Ascending aorta (tissue), 2 donors: ENCODE measurements at regions not wholly inside any gene's neighbourhood (a gene's known extent, or its start where the extent isn't known, plus 50 kb on each side); places are given as distances from the start of the nearest gene placed in this dataset.

Experiments used
- DNase-seq, 2 donors: peaks; one replicate each; pipeline ENCODE4 v3.0.0-alpha.2; 2019; ENCODE audit warnings: low spot score in 2 of 2
- H3K27ac ChIP-seq, 2 donors: fragments of 200-600 bp; sonication (generic); one replicate each; pipeline ENCODE4 v1.5.1; 2016 to 2017; ENCODE audit warnings: mild to moderate bottlenecking in 1 of 2
- H3K27me3 ChIP-seq: fragments of 200-600 bp; sonication (generic); one replicate; pipeline ENCODE4 v1.5.1; 2017
- H3K36me3 ChIP-seq, 2 donors: fragments of 200-600 bp; sonication (generic); one replicate each; pipeline ENCODE4 v1.5.1; 2016
- H3K4me1 ChIP-seq, 2 donors: fragments of 200-600 bp; sonication (generic); one replicate each; pipeline ENCODE4 v1.5.1; 2016 to 2017; ENCODE audit warnings: mild to moderate bottlenecking in 1 of 2
- H3K4me3 ChIP-seq, 2 donors: fragments of 200-600 bp; sonication (generic); one replicate each; pipeline ENCODE4 v1.5.1; 2016 to 2017; ENCODE audit warnings: mild to moderate bottlenecking in 1 of 2
- H3K9me3 ChIP-seq, 2 donors: fragments of 200-600 bp; sonication (generic); one replicate each; pipeline ENCODE4 v1.5.1; 2016
- intact Hi-C: fragments of 100-400 bp; cut with DNase I; formaldehyde crosslinking; loops from one replicate; pipeline ENCODE4 v1.15.1; 2023
- TF ChIP-seq, protein P1 (sequence below), 3 experiments: fragments of 200-600 bp in 2 of 3; fragments of 450-650 bp in 1 of 3; sonication (generic) in 2 of 3; IDR thresholded peaks; one replicate each; pipeline ENCODE4 v1.5.1; 2016 to 2019; ENCODE audit warnings: antibody characterized with exemption in 3 of 3, mild to moderate bottlenecking in 1 of 3, moderate library complexity in 1 of 3

DNA sequence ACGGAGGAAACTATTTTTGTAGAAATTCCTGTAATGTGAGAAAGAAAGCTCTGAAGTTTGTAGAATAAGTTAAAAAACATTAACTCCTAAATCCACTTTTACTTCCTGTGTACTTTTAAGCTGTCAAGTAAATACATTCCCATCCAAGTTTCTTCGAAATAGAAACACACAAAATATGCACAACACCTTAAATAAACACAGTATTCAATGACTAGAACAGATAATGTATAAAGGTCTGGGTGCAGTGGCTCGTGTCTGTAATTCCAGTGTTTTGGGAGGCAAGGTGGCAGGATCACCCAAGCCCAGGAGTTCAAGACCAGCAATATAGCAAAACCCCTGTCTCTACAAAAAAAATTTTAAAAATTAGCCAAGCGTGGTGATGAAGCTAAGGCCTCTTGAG, 121.9 kb upstream of the ODAD2 start:
- Histone ChIP-seq H3K36me3 (peaks cover 0 to 19% of the 10 kb centered on the region in 2 donors), H3K9me3 (no peaks in the 10 kb centered on the region), H3K27ac (no peak overlapping the region), H3K4me3 (no peak overlapping the region), H3K4me1 (peaks cover 0 to 8% of the 10 kb centered on the region in 2 donors), H3K27me3 (no peaks in the 10 kb centered on the region)
- intact Hi-C loops: no loop called here
- no peak for DNase-seq
- TF ChIP-seq, protein P1, sequence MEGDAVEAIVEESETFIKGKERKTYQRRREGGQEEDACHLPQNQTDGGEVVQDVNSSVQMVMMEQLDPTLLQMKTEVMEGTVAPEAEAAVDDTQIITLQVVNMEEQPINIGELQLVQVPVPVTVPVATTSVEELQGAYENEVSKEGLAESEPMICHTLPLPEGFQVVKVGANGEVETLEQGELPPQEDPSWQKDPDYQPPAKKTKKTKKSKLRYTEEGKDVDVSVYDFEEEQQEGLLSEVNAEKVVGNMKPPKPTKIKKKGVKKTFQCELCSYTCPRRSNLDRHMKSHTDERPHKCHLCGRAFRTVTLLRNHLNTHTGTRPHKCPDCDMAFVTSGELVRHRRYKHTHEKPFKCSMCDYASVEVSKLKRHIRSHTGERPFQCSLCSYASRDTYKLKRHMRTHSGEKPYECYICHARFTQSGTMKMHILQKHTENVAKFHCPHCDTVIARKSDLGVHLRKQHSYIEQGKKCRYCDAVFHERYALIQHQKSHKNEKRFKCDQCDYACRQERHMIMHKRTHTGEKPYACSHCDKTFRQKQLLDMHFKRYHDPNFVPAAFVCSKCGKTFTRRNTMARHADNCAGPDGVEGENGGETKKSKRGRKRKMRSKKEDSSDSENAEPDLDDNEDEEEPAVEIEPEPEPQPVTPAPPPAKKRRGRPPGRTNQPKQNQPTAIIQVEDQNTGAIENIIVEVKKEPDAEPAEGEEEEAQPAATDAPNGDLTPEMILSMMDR (IDR thresholded peaks at IDR 0.05): no peak

GRCh38 chr10:28120043-28120749, 121.3 kb upstream of the ODAD2 start:
- DNase-seq: no peak
- no peak overlapping the region for H3K27ac ChIP-seq

DNA sequence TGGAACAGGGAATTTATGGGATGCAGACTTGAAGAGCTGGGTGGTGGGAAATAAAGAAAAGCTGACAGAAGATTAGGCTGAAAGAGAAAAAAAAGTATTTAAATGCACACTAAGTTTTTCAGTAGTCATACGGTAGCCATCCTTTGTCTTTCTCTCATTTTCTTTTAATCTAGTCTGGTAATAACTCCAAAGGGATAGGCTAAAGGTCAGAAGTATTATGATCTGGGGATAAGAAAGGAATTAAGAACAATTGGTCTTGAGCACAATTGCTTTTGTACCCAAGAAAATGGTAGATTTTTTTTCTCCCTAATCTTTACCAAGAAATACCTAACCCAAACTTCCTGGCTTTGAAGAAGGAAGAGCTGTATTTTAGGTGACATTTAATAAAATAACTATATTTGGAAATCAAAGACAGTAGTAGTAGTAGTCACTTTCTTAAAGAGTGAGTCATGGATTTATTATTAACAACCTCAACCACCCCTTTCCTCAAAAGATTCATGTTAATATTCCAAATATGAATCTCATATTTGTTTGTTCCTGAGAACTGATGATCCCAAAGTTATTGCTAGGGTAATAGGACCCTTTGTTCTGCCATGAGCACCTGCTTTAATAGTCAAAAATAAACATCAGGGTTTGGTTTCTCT, 120.2 kb upstream of the ODAD2 start:
- H3K27ac ChIP-seq: no peak overlapping the region

More at GRCh38 chr10:28120043-28120749, 121.3 kb upstream of the ODAD2 start:
- Histone ChIP-seq H3K4me3 (no peak overlapping the region), H3K4me1 (peaks cover 0 to 6% of the 10 kb centered on the region in 2 donors), H3K9me3 (no peaks in the 10 kb centered on the region), H3K36me3 (peaks cover 0 to 19% of the 10 kb centered on the region in 2 donors), H3K27me3 (no peaks in the 10 kb centered on the region)
- intact Hi-C loops: no loop called here
- TF ChIP-seq, protein P1 (IDR thresholded peaks at IDR 0.05): no peak

GRCh38 chr10:28113202-28113601, 114.3 kb upstream of the ODAD2 start:
- H3K4me3 ChIP-seq: no peak overlapping the region
- no peak for DNase-seq
- intact Hi-C loops: no loop called here
- no peaks in the 10 kb centered on the region for H3K27me3 ChIP-seq
- TF ChIP-seq, protein P1 (IDR thresholded peaks at IDR 0.05): no peak
- no peaks in the 10 kb centered on the region for H3K9me3 ChIP-seq
- H3K27ac ChIP-seq: no peak overlapping the region
- H3K4me1 ChIP-seq: no peaks in the 10 kb centered on the region
- no peaks in the 10 kb centered on the region for H3K36me3 ChIP-seq

More for the DNA sequence above, 120.2 kb upstream of the ODAD2 start:
- H3K9me3 ChIP-seq: no peaks in the 10 kb centered on the region
- TF ChIP-seq, protein P1 (IDR thresholded peaks at IDR 0.05): no peak
- H3K36me3 ChIP-seq: peaks cover 0 to 19% of the 10 kb centered on the region in 2 donors
- no peaks in the 10 kb centered on the region for H3K4me1 ChIP-seq
- H3K4me3 ChIP-seq: no peak overlapping the region
- intact Hi-C loops: no loop called here
- no peak for DNase-seq
- no peaks in the 10 kb centered on the region for H3K27me3 ChIP-seq

DNA sequence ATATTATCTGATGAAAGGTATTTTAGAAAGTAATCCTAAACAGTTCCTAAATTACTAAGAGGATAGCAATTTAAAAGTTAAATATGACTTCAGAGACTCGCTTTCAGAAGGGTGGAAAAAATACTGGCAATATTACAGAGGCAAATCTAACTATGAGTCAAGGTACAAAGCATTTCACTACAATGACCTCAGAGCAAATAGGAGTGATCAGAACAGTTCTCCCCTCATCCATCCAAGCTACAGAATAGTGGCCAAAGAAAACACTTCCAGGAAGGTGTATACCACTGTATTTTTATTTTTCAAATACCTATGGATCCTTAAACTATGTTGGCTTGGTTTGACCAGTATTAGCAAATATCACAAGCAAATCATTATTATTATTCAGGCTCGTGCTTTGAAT, 112.8 kb upstream of the ODAD2 start:
- Histone ChIP-seq H3K4me3 (no peak overlapping the region), H3K9me3 (no peaks in the 10 kb centered on the region), H3K36me3 (peaks cover 0 to 3% of the 10 kb centered on the region in 2 donors), H3K27ac (no peak overlapping the region), H3K27me3 (no peaks in the 10 kb centered on the region), H3K4me1 (no peaks in the 10 kb centered on the region)
- TF ChIP-seq, protein P1 (IDR thresholded peaks at IDR 0.05): no peak
- intact Hi-C loops: no loop called here
- DNase-seq: no peak
